K562 (cell line): ENCODE measurements at regions not wholly inside any gene's neighbourhood (a gene's known extent, or its start where the extent isn't known, plus 50 kb on each side); places are given as distances from the start of the nearest gene placed in this dataset.

ENCODE experiments used
- CHD2 ChIP-seq: IDR thresholded peaks from 2 replicates; pipeline ENCODE4 v1.6.1; 2011; ENCODE audit warnings: low read depth, low read length
- MTA1 ChIP-seq: fragments of 450-650 bp; IDR thresholded peaks from 2 replicates; pipeline ENCODE4 v1.6.1; 2017; ENCODE audit warnings: borderline replicate concordance
- NFE2 ChIP-seq: IDR thresholded peaks from 2 replicates; pipeline ENCODE4 v1.6.1; 2014; ENCODE audit warnings: antibody characterized with exemption, low read depth
- SMARCB1 ChIP-seq: IDR thresholded peaks from 2 replicates; pipeline ENCODE4 v1.6.1; 2011; ENCODE audit warnings: improper control_type of control experiment, low read depth; ENCODE audit not compliant: insufficient read length
- TSC22D4 ChIP-seq: fragments of 450-650 bp; IDR thresholded peaks from 2 replicates; pipeline ENCODE4 v1.6.1; 2016; ENCODE audit warnings: missing genetic modification characterization, missing biosample characterization, control low read depth
- ZBTB17 ChIP-seq: fragments of 450-650 bp; formaldehyde crosslinking; IDR thresholded peaks from 2 replicates; pipeline ENCODE4 v1.4.0; 2020; ENCODE audit warnings: mild to moderate bottlenecking

- TF ChIP-seq SMARCB1, result no peak
- no peak for TF ChIP-seq CHD2
- TF ChIP-seq TSC22D4, result no peak
- TF ChIP-seq ZBTB17, result no peak
- no peak for TF ChIP-seq MTA1
- no peak for TF ChIP-seq NFE2
These were observed 54.7 kb upstream of the CALN1 start for GRCh38 chr7:72466797-72467196.
